Esophagus muscularis mucosa (tissue), 4 donors: ENCODE measurements at regions not wholly inside any gene's neighbourhood (a gene's known extent, or its start where the extent isn't known, plus 50 kb on each side); places are given as distances from the start of the nearest gene placed in this dataset.

Experiments used
- CTCF ChIP-seq, 3 experiments: fragments of 200-600 bp in 2 of 3; fragments of 450-650 bp in 1 of 3; sonication (generic) in 2 of 3; IDR thresholded peaks; one replicate each; pipeline ENCODE4 v1.5.1; 2017 to 2019; ENCODE audit warnings: antibody characterized with exemption in 3 of 3, mild to moderate bottlenecking in 2 of 3, moderate library complexity in 1 of 3
- EP300 ChIP-seq: sonication (generic); formaldehyde crosslinking; IDR thresholded peaks from one replicate; pipeline ENCODE4 v1.6.1; 2017; ENCODE audit warnings: antibody characterized with exemption
- POLR2A ChIP-seq: fragments of 450-650 bp; IDR thresholded peaks from one replicate; pipeline ENCODE4 v1.6.1; 2017; ENCODE audit warnings: antibody characterized with exemption, moderate library complexity, mild to moderate bottlenecking, low read depth
- POLR2AphosphoS5 ChIP-seq, 2 donors: sonication (generic); formaldehyde crosslinking; IDR thresholded peaks; one replicate each; pipeline ENCODE4 v1.6.1; 2017; ENCODE audit warnings: antibody characterized with exemption in 2 of 2

GRCh38 chr3:110542552-110543150 lies 529.0 kb upstream of the NECTIN3 start:
- TF ChIP-seq CTCF (IDR thresholded peaks at IDR 0.05): no peak
- no peak for TF ChIP-seq POLR2A
- TF ChIP-seq POLR2AphosphoS5 (IDR thresholded peaks at IDR 0.05): no peak
- no peak for TF ChIP-seq EP300
